ENCODE measurements at regions not wholly inside any gene's neighbourhood (a gene's known extent, or its start where the extent isn't known, plus 50 kb on each side); places are given as distances from the start of the nearest gene placed in this dataset.

DNA sequence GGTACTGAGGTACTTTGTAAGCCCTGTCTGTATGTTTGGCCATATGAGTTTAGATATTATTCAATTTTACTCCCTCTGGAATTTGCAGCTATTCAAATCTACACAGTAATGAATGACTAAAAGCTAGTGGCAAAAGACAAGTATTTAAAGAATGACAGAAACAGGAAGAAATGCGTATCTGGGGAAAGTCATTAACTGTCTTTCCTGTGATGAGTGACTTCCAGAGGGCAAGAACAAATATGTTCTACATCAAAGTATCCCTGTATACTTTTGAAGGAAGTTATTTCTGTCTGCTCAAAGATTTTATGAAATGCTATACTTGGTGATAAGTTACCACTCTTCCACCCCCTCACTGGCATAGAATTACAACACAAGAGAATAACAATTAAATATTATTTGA, 489.3 kb upstream of the SOX9 start:
- H3K27ac ChIP-seq (ENCODE audit: low read depth, low read length) = no peak overlapping the region
- TF ChIP-seq EZH2phosphoT487 (conservative IDR thresholded peaks at IDR 0.05; ENCODE audit: low read length) = no peak
- TF ChIP-seq, protein P1, sequence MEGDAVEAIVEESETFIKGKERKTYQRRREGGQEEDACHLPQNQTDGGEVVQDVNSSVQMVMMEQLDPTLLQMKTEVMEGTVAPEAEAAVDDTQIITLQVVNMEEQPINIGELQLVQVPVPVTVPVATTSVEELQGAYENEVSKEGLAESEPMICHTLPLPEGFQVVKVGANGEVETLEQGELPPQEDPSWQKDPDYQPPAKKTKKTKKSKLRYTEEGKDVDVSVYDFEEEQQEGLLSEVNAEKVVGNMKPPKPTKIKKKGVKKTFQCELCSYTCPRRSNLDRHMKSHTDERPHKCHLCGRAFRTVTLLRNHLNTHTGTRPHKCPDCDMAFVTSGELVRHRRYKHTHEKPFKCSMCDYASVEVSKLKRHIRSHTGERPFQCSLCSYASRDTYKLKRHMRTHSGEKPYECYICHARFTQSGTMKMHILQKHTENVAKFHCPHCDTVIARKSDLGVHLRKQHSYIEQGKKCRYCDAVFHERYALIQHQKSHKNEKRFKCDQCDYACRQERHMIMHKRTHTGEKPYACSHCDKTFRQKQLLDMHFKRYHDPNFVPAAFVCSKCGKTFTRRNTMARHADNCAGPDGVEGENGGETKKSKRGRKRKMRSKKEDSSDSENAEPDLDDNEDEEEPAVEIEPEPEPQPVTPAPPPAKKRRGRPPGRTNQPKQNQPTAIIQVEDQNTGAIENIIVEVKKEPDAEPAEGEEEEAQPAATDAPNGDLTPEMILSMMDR (IDR thresholded peaks at IDR 0.05; ENCODE audit: insufficient read depth, low read length, poor library complexity, severe bottlenecking) = no peak
- H3K79me2 ChIP-seq (ENCODE audit: insufficient read depth, low read length) = no peaks in the 10 kb centered on the region
- no peak overlapping the region for H2AFZ ChIP-seq (ENCODE audit: low read depth, low read length, severe bottlenecking)
- H3K27me3 ChIP-seq (ENCODE audit: low read length) = no peaks in the 10 kb centered on the region
- no peaks in the 10 kb centered on the region for H3F3A ChIP-seq (ENCODE audit: insufficient read depth)
- no peak overlapping the region for H3K9ac ChIP-seq (ENCODE audit: low read length)
- no peak overlapping the region for H3K4me2 ChIP-seq (ENCODE audit: low read depth, low read length, poor library complexity, severe bottlenecking)
- H3K4me3 ChIP-seq (ENCODE audit: insufficient read depth, low read length, poor library complexity, severe bottlenecking) = no peak overlapping the region
- no peaks in the 10 kb centered on the region for H3K9me3 ChIP-seq (ENCODE audit: insufficient read depth, low read length)
- no peaks in the 10 kb centered on the region for H4K20me1 ChIP-seq (ENCODE audit: low read depth, low read length)
- H3K9me2 ChIP-seq (replicated peaks; ENCODE audit: insufficient read depth, low read length) = no peaks in the 10 kb centered on the region
- no peaks in the 10 kb centered on the region for H3K36me3 ChIP-seq (ENCODE audit: low read length)

DNA sequence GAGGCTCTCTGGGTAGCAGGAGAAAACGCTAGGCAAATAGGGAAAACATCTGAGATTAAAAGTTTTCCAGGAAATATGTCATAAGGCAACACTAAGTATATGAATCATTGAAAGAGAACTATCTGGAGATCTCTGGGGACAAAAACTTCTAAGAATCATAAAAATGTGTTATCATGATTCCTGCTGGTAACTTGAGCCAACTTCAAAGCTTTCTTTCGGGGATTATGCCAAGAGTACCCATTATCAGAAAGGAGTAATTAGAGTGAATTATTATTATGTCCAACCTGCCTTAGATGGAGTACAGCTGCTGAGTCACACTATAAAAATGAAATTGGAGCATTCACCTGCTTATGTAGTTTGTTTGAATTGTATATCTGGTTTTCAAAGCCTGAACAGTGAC, 488.5 kb upstream of the SOX9 start:
- no peaks in the 10 kb centered on the region for H3K27me3 ChIP-seq (ENCODE audit: low read length)
- H3K4me3 ChIP-seq (ENCODE audit: insufficient read depth, low read length, poor library complexity, severe bottlenecking) = no peak overlapping the region
- H2AFZ ChIP-seq (ENCODE audit: low read depth, low read length, severe bottlenecking) = no peak overlapping the region
- H3K9me2 ChIP-seq (replicated peaks; ENCODE audit: insufficient read depth, low read length) = no peaks in the 10 kb centered on the region
- H3K36me3 ChIP-seq (ENCODE audit: low read length) = no peaks in the 10 kb centered on the region
- no peak overlapping the region for H3K27ac ChIP-seq (ENCODE audit: low read depth, low read length)
- H4K20me1 ChIP-seq (ENCODE audit: low read depth, low read length) = no peaks in the 10 kb centered on the region
- H3F3A ChIP-seq (ENCODE audit: insufficient read depth) = no peaks in the 10 kb centered on the region
- H3K9me3 ChIP-seq (ENCODE audit: insufficient read depth, low read length) = no peaks in the 10 kb centered on the region
- no peak overlapping the region for H3K4me2 ChIP-seq (ENCODE audit: low read depth, low read length, poor library complexity, severe bottlenecking)
- no peaks in the 10 kb centered on the region for H3K79me2 ChIP-seq (ENCODE audit: insufficient read depth, low read length)
- H3K9ac ChIP-seq (ENCODE audit: low read length) = no peak overlapping the region
- TF ChIP-seq EZH2phosphoT487 (conservative IDR thresholded peaks at IDR 0.05; ENCODE audit: low read length) = no peak
- TF ChIP-seq, protein P1 (IDR thresholded peaks at IDR 0.05; ENCODE audit: insufficient read depth, low read length, poor library complexity, severe bottlenecking) = no peak

DNA sequence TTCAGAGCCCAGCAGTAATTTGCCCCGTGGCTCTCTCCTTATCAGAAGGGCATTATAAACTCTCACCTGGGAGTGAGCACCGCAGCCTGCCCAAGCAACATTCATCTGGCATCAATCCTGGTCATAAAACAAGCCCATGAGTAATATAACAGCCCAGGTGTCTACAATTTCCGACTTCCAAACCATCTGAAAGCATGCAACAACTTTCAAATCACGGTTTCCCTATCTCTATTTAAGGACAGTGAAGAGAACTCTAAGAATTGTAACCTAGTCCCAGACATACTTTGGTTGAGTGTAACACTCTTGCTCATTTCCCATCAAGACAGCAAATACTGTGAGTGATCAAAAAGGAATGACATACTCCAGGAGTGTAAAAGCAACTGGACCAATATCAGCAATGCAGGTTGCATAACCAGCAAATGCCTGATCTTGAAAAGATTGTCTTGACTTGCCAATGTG, 487.4 kb upstream of the SOX9 start:
- no peak overlapping the region for H3K4me3 ChIP-seq (ENCODE audit: insufficient read depth, low read length, poor library complexity, severe bottlenecking)
- H3K9ac ChIP-seq (ENCODE audit: low read length) = no peak overlapping the region
- H3K9me3 ChIP-seq (ENCODE audit: insufficient read depth, low read length) = no peaks in the 10 kb centered on the region
- no peak for TF ChIP-seq EZH2phosphoT487 (conservative IDR thresholded peaks at IDR 0.05; ENCODE audit: low read length)
- TF ChIP-seq, protein P1 (IDR thresholded peaks at IDR 0.05; ENCODE audit: insufficient read depth, low read length, poor library complexity, severe bottlenecking) = no peak
- no peaks in the 10 kb centered on the region for H3K27me3 ChIP-seq (ENCODE audit: low read length)
- H3K27ac ChIP-seq (ENCODE audit: low read depth, low read length) = no peak overlapping the region
- H4K20me1 ChIP-seq (ENCODE audit: low read depth, low read length) = no peaks in the 10 kb centered on the region
- H3F3A ChIP-seq (ENCODE audit: insufficient read depth) = no peaks in the 10 kb centered on the region
- no peak overlapping the region for H3K4me2 ChIP-seq (ENCODE audit: low read depth, low read length, poor library complexity, severe bottlenecking)
- H3K36me3 ChIP-seq (ENCODE audit: low read length) = no peaks in the 10 kb centered on the region
- H3K79me2 ChIP-seq (ENCODE audit: insufficient read depth, low read length) = no peaks in the 10 kb centered on the region
- H3K9me2 ChIP-seq (replicated peaks; ENCODE audit: insufficient read depth, low read length) = no peaks in the 10 kb centered on the region
- H2AFZ ChIP-seq (ENCODE audit: low read depth, low read length, severe bottlenecking) = no peak overlapping the region
